ENCODE measurements at regions not wholly inside any gene's neighbourhood (a gene's known extent, or its start where the extent isn't known, plus 50 kb on each side); places are given as distances from the start of the nearest gene placed in this dataset.

DNA sequence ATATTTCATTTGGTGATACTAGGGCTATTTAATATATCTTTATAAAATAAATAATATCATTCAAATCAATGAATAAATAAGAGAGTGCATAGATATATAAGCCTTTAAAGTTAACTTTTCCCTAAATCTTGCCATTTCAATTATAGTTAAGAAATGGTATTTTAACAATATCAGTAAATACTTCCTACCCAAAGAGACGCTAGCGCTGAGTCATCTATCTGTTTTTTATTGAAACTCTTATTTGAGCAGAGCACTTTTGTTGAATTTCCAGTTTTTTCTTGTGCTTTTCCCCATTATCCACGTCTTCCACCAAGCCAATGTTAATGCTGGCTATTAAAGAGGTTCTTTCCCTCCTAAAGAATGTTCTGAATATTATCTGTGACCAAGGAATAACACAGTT is 639.3 kb downstream of the DSC3 start:
- TF ChIP-seq, protein P1, sequence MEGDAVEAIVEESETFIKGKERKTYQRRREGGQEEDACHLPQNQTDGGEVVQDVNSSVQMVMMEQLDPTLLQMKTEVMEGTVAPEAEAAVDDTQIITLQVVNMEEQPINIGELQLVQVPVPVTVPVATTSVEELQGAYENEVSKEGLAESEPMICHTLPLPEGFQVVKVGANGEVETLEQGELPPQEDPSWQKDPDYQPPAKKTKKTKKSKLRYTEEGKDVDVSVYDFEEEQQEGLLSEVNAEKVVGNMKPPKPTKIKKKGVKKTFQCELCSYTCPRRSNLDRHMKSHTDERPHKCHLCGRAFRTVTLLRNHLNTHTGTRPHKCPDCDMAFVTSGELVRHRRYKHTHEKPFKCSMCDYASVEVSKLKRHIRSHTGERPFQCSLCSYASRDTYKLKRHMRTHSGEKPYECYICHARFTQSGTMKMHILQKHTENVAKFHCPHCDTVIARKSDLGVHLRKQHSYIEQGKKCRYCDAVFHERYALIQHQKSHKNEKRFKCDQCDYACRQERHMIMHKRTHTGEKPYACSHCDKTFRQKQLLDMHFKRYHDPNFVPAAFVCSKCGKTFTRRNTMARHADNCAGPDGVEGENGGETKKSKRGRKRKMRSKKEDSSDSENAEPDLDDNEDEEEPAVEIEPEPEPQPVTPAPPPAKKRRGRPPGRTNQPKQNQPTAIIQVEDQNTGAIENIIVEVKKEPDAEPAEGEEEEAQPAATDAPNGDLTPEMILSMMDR (IDR thresholded peaks at IDR 0.05; ENCODE audit: insufficient read depth, missing control alignments) = no peak
- FAIRE-seq = no peak
- no peak for DNase-seq (ENCODE audit: insufficient read length, low spot score)

DNA sequence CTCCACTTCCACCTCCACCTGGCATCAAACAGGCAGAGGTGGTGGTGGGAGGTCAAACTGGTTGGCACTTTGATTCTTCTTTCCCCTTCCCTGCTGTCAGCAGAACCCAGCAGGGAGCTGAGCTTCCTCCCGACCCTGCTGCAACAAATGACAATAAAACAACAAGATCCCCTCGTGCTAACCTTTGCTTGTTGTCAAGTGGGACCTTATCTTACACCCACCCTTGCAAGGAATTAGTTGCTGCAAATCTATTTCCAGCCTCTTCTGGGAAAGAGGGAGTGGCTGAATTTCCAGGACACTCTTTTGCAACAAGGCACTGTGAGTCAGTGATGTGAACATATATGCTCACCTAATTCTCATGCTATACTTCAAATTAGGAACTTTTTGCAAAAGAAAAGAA is 655.1 kb downstream of the DSC3 start:
- DNase-seq (ENCODE audit: insufficient read length, low spot score) = no peak
- no peak for FAIRE-seq
- TF ChIP-seq, protein P1 (IDR thresholded peaks at IDR 0.05; ENCODE audit: insufficient read depth, missing control alignments) = no peak

- TF ChIP-seq, protein P1 (IDR thresholded peaks at IDR 0.05; ENCODE audit: insufficient read depth, missing control alignments) = no peak
Observed at GRCh38 chr18:30386624-30387023, 655.9 kb downstream of the DSC3 start.

GRCh38 chr18:30385684-30386083 is 656.9 kb downstream of the DSC3 start:
- no peak for DNase-seq (ENCODE audit: insufficient read length, low spot score)
- TF ChIP-seq, protein P1 (IDR thresholded peaks at IDR 0.05; ENCODE audit: insufficient read depth, missing control alignments) = no peak
- peak; percentile 38 for FAIRE-seq

More at GRCh38 chr18:30386624-30387023, 655.9 kb downstream of the DSC3 start:
- DNase-seq (ENCODE audit: insufficient read length, low spot score) (no peak), FAIRE-seq (no peak)

GRCh38 chr18:30381826-30382225 is 660.7 kb downstream of the DSC3 start:
- TF ChIP-seq, protein P1 (IDR thresholded peaks at IDR 0.05; ENCODE audit: insufficient read depth, missing control alignments) = no peak
- DNase-seq (ENCODE audit: insufficient read length, low spot score) = no peak
- no peak for FAIRE-seq

DNA sequence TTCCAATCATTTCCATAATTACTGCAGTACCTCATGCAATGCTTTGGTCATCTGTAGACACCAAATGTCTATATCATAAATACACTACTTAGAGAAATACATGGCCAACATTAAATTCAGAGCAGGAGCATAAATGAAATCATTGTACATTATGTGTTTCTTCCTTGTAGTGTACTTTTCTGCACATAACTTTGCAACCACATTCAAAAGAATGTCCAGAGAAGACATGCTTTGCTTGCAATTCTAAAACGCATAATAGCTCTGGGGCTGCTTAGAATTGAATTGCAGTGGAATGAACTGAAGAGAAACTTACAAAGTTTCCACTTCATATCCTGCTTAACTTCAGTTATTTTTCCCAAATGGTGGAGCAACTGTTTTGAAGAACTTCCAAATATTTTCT is 664.4 kb downstream of the DSC3 start:
- TF ChIP-seq, protein P1 (IDR thresholded peaks at IDR 0.05; ENCODE audit: insufficient read depth, missing control alignments) = no peak
- FAIRE-seq = peak; percentile 79
- DNase-seq (ENCODE audit: insufficient read length, low spot score) = no peak

GRCh38 chr18:30376515-30376914 is 666.0 kb downstream of the DSC3 start:
- DNase-seq (ENCODE audit: insufficient read length, low spot score) = no peak
- TF ChIP-seq, protein P1 (IDR thresholded peaks at IDR 0.05; ENCODE audit: insufficient read depth, missing control alignments) = no peak
- peak; percentile 41 for FAIRE-seq

Measured in D721Med (cell line).